Suprapubic skin (tissue), 4 donors: ENCODE measurements at regions not wholly inside any gene's neighbourhood (a gene's known extent, or its start where the extent isn't known, plus 50 kb on each side); places are given as distances from the start of the nearest gene placed in this dataset.

Source experiments
- DNase-seq, 2 donors: peaks; one replicate each; pipeline ENCODE4 v3.0.0-alpha.2; 2019; ENCODE audit warnings: low spot score in 2 of 2
- H3K27ac ChIP-seq: fragments of 200-600 bp; sonication (generic); one replicate; pipeline ENCODE4 v1.5.1; 2019
- H3K27me3 ChIP-seq: fragments of 200-600 bp; sonication (generic); one replicate; pipeline ENCODE4 v1.5.1; 2019
- H3K36me3 ChIP-seq: fragments of 200-600 bp; sonication (generic); one replicate; pipeline ENCODE4 v1.5.1; 2019
- H3K4me1 ChIP-seq: fragments of 200-600 bp; sonication (generic); one replicate; pipeline ENCODE4 v1.5.1; 2019
- H3K4me3 ChIP-seq: fragments of 200-600 bp; sonication (generic); one replicate; pipeline ENCODE4 v1.5.1; 2019; ENCODE audit warnings: mild to moderate bottlenecking
- H3K9me3 ChIP-seq: fragments of 200-600 bp; sonication (generic); one replicate; pipeline ENCODE4 v1.5.1; 2019
- CTCF ChIP-seq, 2 donors: fragments of 200-600 bp in 1 of 2; fragments of 450-650 bp in 1 of 2; sonication (generic) in 1 of 2; IDR thresholded peaks; one replicate each; pipeline ENCODE4 v1.5.1; 2016 to 2019; ENCODE audit warnings: antibody characterized with exemption in 2 of 2, mild to moderate bottlenecking in 1 of 2, moderate library complexity in 1 of 2
- EP300 ChIP-seq: sonication (generic); formaldehyde crosslinking; IDR thresholded peaks from one replicate; pipeline ENCODE4 v1.6.1; 2017; ENCODE audit warnings: antibody characterized with exemption
- POLR2A ChIP-seq, 2 donors: fragments of 450-650 bp; IDR thresholded peaks; one replicate each; pipeline ENCODE4 v1.6.1; 2017; ENCODE audit warnings: antibody characterized with exemption in 2 of 2, mild to moderate bottlenecking in 2 of 2, moderate library complexity in 2 of 2
- POLR2AphosphoS5 ChIP-seq, 3 donors: sonication (generic); formaldehyde crosslinking; IDR thresholded peaks; one replicate each; pipeline ENCODE4 v1.6.1; 2017; ENCODE audit warnings: antibody characterized with exemption in 3 of 3
- WGBS: methylation state at CpG from one replicate; pipeline ENCODE4 v1.1.5; 2018; 5-methylcytosine and 5-hydroxymethylcytosine counted together

- Histone ChIP-seq H3K9me3 (no peaks in the 10 kb centered on the region), H3K36me3 (no peaks in the 10 kb centered on the region), H3K4me3 (no peak overlapping the region), H3K27me3 (no peaks in the 10 kb centered on the region), H3K27ac (no peak overlapping the region), H3K4me1 (peaks cover 2% of the 10 kb centered on the region)
- no peak for TF ChIP-seq CTCF (IDR thresholded peaks at IDR 0.05)
- no peak for TF ChIP-seq POLR2AphosphoS5 (IDR thresholded peaks at IDR 0.05)
- no peak for TF ChIP-seq EP300
- TF ChIP-seq POLR2A (IDR thresholded peaks at IDR 0.05): no peak
- DNase-seq: no peak
Observed at GRCh38 chr5:104170926-104171325, 608.3 kb upstream of the NUDT12 start.

- Histone ChIP-seq H3K4me1 (no peaks in the 10 kb centered on the region), H3K9me3 (no peaks in the 10 kb centered on the region), H3K4me3 (no peak overlapping the region), H3K36me3 (no peaks in the 10 kb centered on the region), H3K27me3 (no peaks in the 10 kb centered on the region), H3K27ac (no peak overlapping the region)
- WGBS: 30% methylated on average over 2 of the region's 2 CpGs
- DNase-seq: no peak
- TF ChIP-seq POLR2A (IDR thresholded peaks at IDR 0.05) (no peak), EP300 (no peak), CTCF (IDR thresholded peaks at IDR 0.05) (no peak)
Observed at GRCh38 chr5:104146652-104147051, 584.1 kb upstream of the NUDT12 start.

- no peak overlapping the region for H3K4me3 ChIP-seq
- no peaks in the 10 kb centered on the region for H3K4me1 ChIP-seq
- WGBS: 95% methylated on average over 3 of the region's 3 CpGs
- no peaks in the 10 kb centered on the region for H3K27me3 ChIP-seq
- no peaks in the 10 kb centered on the region for H3K36me3 ChIP-seq
- H3K27ac ChIP-seq: no peak overlapping the region
- DNase-seq: no peak
- TF ChIP-seq CTCF (IDR thresholded peaks at IDR 0.05): no peak
- no peak for TF ChIP-seq POLR2A (IDR thresholded peaks at IDR 0.05)
- TF ChIP-seq EP300: no peak
- TF ChIP-seq POLR2AphosphoS5 (IDR thresholded peaks at IDR 0.05): no peak
- no peaks in the 10 kb centered on the region for H3K9me3 ChIP-seq
Observed at GRCh38 chr5:104139840-104140239, 577.3 kb upstream of the NUDT12 start.

GRCh38 chr5:104130320-104130719 lies 567.7 kb upstream of the NUDT12 start:
- Histone ChIP-seq H3K36me3 (no peaks in the 10 kb centered on the region), H3K4me3 (no peak overlapping the region), H3K27me3 (no peaks in the 10 kb centered on the region), H3K9me3 (no peaks in the 10 kb centered on the region), H3K4me1 (no peaks in the 10 kb centered on the region), H3K27ac (no peak overlapping the region)
- 84% methylated on average over 3 of the region's 3 CpGs for WGBS
- TF ChIP-seq POLR2A (IDR thresholded peaks at IDR 0.05): no peak
- TF ChIP-seq CTCF (IDR thresholded peaks at IDR 0.05): no peak
- TF ChIP-seq EP300: no peak
- TF ChIP-seq POLR2AphosphoS5 (IDR thresholded peaks at IDR 0.05): no peak
- no peak for DNase-seq

GRCh38 chr5:104128348-104128747 lies 565.8 kb upstream of the NUDT12 start:
- no peaks in the 10 kb centered on the region for H3K27me3 ChIP-seq
- TF ChIP-seq POLR2AphosphoS5 (IDR thresholded peaks at IDR 0.05) (no peak), CTCF (IDR thresholded peaks at IDR 0.05) (no peak), EP300 (no peak), POLR2A (IDR thresholded peaks at IDR 0.05) (no peak)
- no peaks in the 10 kb centered on the region for H3K4me1 ChIP-seq
- DNase-seq: no peak
- H3K4me3 ChIP-seq: no peak overlapping the region
- H3K36me3 ChIP-seq: no peaks in the 10 kb centered on the region
- WGBS: 92% methylated on average over 5 of the region's 5 CpGs
- no peaks in the 10 kb centered on the region for H3K9me3 ChIP-seq
- no peak overlapping the region for H3K27ac ChIP-seq
